IPS-18a (cell line): ENCODE measurements at regions not wholly inside any gene's neighbourhood (a gene's known extent, or its start where the extent isn't known, plus 50 kb on each side); places are given as distances from the start of the nearest gene placed in this dataset.
"Not testable (repeated sequence)": the region's sequence is repeated elsewhere in the genome, so short reads cannot be mapped to it uniquely, and the experiment has no call there.

Source experiments
- H3K27ac ChIP-seq: one replicate; pipeline ENCODE4 v1.5.1; 2013; ENCODE audit warnings: low read length
- H3K27me3 ChIP-seq: one replicate; pipeline ENCODE4 v1.6.1; 2013; ENCODE audit warnings: mild to moderate bottlenecking, low read length; ENCODE audit not compliant: control insufficient read depth, insufficient read depth
- H3K36me3 ChIP-seq: one replicate; pipeline ENCODE4 v1.6.1; 2013; ENCODE audit warnings: low read depth, low read length; ENCODE audit not compliant: control insufficient read depth
- H3K4me1 ChIP-seq: one replicate; pipeline ENCODE4 v1.6.1; 2013; ENCODE audit warnings: low read depth, low read length; ENCODE audit not compliant: control insufficient read depth
- H3K4me3 ChIP-seq: one replicate; pipeline ENCODE4 v1.5.1; 2013; ENCODE audit warnings: low read length
- H3K9ac ChIP-seq: one replicate; pipeline ENCODE4 v1.6.1; 2013; ENCODE audit warnings: mild to moderate bottlenecking, low read length, moderate library complexity
- H3K9me3 ChIP-seq: one replicate; pipeline ENCODE4 v1.6.1; 2013; ENCODE audit warnings: low read depth, low read length; ENCODE audit not compliant: control insufficient read depth

DNA sequence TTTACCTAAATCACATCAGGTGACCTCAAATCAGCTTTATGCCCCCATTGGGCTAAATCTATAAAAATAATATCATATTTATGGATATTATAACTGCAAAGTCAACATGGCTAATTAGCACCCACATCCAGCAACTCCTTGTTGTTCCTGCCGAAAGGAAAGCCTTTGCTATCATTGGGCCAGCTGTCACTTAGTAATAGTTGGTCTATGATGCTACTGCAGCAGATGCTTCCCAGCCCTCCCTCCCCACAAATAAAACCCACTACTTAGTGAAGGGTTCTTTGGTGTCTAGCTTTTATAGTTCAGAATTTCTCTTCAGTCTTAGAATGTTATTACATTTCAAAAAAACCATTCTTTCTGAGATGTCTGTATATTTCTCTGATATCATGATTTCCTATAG lies 116.9 kb upstream of the ENPEP start:
- Histone ChIP-seq H3K4me3 (no peak overlapping the region), H3K36me3 (no peaks in the 10 kb centered on the region), H3K9ac (no peak overlapping the region), H3K27me3 (no peaks in the 10 kb centered on the region), H3K4me1 (no peaks in the 10 kb centered on the region), H3K9me3 (no peaks in the 10 kb centered on the region), H3K27ac (no peak overlapping the region)

DNA sequence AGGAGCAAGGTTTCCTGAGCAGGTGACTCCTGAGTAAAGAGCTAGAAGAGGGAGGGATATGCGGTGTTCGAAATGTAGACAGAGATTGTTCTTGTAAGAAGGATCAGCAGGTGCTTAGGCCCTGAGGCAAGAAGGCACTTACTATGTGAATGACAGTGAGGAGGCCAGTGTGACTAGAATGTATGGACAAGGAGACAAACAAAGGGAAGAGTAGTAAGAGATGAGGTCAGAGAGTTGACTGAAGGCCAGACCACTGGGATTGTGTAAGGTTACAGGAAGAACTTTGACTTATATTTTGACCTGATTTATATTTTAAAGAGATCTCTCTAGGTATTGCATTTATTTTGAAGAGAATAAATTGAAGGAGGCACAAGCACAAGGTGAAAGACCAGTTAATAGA lies 118.4 kb upstream of the ENPEP start:
- H3K4me1 ChIP-seq: no peaks in the 10 kb centered on the region
- no peak overlapping the region for H3K4me3 ChIP-seq
- H3K9me3 ChIP-seq: no peaks in the 10 kb centered on the region
- H3K9ac ChIP-seq: no peak overlapping the region
- H3K36me3 ChIP-seq: no peaks in the 10 kb centered on the region
- H3K27ac ChIP-seq: no peak overlapping the region
- no peaks in the 10 kb centered on the region for H3K27me3 ChIP-seq

GRCh38 chr4:110354460-110354859 lies 121.5 kb upstream of the ENPEP start:
- Histone ChIP-seq H3K9me3 (no peaks in the 10 kb centered on the region), H3K4me1 (no peaks in the 10 kb centered on the region), H3K27ac (no peak overlapping the region), H3K36me3 (no peaks in the 10 kb centered on the region), H3K4me3 (no peak overlapping the region), H3K9ac (no peak overlapping the region), H3K27me3 (no peaks in the 10 kb centered on the region)

DNA sequence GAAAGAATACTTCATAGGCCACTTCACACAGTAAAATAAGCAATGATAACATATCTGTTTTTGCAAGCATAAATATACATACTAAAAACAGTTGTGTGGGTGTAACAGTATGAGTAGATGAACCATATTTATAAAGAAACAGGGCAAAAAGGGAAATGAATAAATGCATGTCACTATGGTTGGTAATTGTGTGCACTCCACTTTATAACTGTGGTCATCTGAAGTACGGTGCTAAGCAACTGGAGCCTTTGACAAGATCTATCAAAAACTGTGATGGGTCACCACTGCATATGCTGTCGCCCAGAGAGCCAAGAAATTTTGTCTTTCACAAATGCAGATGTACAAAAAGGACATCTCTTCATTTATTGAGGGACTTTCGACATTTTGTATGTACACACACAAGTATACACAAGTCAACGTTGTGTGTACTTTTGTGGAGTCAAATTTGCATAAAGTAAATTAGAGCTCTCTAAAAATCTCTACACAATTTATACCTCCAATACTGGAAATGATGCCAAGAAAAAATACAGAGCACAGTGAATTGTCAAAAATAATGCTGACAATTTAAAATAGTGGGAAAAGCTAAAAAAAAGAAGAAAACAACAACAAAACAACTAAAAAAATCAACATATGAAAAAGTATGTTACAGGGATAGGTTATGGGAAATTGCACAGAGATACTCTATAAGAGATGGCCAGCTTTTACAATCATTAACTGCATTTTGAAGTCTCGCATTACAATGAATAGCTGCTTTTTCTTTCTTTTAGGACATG lies 123.1 kb upstream of the ENPEP start:
- no peaks in the 10 kb centered on the region for H3K9me3 ChIP-seq
- no peak overlapping the region for H3K4me3 ChIP-seq
- H3K9ac ChIP-seq: no peak overlapping the region
- H3K36me3 ChIP-seq: no peaks in the 10 kb centered on the region
- H3K27me3 ChIP-seq: no peaks in the 10 kb centered on the region
- no peak overlapping the region for H3K27ac ChIP-seq
- H3K4me1 ChIP-seq: no peaks in the 10 kb centered on the region

- Histone ChIP-seq H3K9ac (no peak overlapping the region), H3K27me3 (no peaks in the 10 kb centered on the region), H3K27ac (no peak overlapping the region), H3K9me3 (no peaks in the 10 kb centered on the region), H3K4me3 (no peak overlapping the region), H3K4me1 (peaks cover 11% of the 10 kb centered on the region), H3K36me3 (no peaks in the 10 kb centered on the region)
These were observed 127.1 kb upstream of the ENPEP start for GRCh38 chr4:110348711-110349383.

DNA sequence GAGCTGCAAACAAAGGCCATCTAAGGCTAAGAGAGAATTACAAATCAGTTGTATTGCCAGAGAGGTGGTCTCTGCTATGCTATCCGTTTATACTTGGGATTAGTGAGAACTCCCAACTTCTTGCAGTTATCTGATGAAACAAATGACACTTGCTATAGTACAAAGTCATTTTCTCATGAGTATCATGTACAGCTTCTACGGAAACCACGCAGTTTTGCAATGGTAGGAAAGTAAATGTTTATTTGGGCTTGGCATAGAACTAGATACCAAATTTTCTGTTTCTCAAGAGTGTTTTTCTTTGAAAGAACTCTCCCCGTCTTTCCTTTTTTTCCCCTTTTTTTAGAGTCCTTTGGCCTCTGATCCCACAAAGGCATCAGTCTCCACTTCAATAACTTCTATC lies 128.2 kb upstream of the ENPEP start:
- H3K27me3 ChIP-seq: no peaks in the 10 kb centered on the region
- H3K4me3 ChIP-seq: no peak overlapping the region
- H3K9ac ChIP-seq: no peak overlapping the region
- H3K36me3 ChIP-seq: no peaks in the 10 kb centered on the region
- H3K9me3 ChIP-seq: no peaks in the 10 kb centered on the region
- H3K4me1 ChIP-seq: peaks cover 11% of the 10 kb centered on the region
- no peak overlapping the region for H3K27ac ChIP-seq

GRCh38 chr4:110344165-110344564 lies 131.8 kb upstream of the ENPEP start:
- H3K27ac ChIP-seq: no peak overlapping the region
- no peak overlapping the region for H3K4me3 ChIP-seq
- H3K9me3 ChIP-seq: no peaks in the 10 kb centered on the region
- peaks cover 11% of the 10 kb centered on the region for H3K4me1 ChIP-seq
- no peaks in the 10 kb centered on the region for H3K27me3 ChIP-seq
- H3K9ac ChIP-seq: no peak overlapping the region
- no peaks in the 10 kb centered on the region for H3K36me3 ChIP-seq

DNA sequence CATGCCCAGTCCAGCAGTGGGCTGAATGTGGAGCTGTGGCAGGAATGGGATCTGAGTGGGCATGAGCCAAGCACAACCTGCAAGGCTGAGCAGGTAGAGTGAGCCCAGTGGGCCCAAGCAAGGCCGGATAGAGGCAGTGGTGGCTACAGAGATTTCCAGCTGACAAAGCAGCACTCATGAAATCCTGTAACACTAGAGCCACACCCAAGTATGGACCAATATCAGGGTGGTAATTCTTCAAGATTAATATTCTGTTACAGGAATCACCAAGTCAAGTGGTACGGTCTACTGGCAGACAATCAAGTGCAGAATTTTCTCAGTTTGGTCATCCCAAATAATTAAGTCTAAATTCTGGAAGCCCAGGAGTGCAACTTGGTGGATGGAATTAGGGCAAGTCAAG lies 132.4 kb upstream of the ENPEP start:
- no peaks in the 10 kb centered on the region for H3K36me3 ChIP-seq
- no peak overlapping the region for H3K27ac ChIP-seq
- peaks cover 11% of the 10 kb centered on the region for H3K4me1 ChIP-seq
- H3K9ac ChIP-seq: no peak overlapping the region
- H3K27me3 ChIP-seq: no peaks in the 10 kb centered on the region
- H3K4me3 ChIP-seq: no peak overlapping the region
- no peaks in the 10 kb centered on the region for H3K9me3 ChIP-seq

GRCh38 chr4:110341118-110341517 lies 134.8 kb upstream of the ENPEP start:
- not testable (repeated sequence) for H3K36me3 ChIP-seq, H3K27me3 ChIP-seq

DNA sequence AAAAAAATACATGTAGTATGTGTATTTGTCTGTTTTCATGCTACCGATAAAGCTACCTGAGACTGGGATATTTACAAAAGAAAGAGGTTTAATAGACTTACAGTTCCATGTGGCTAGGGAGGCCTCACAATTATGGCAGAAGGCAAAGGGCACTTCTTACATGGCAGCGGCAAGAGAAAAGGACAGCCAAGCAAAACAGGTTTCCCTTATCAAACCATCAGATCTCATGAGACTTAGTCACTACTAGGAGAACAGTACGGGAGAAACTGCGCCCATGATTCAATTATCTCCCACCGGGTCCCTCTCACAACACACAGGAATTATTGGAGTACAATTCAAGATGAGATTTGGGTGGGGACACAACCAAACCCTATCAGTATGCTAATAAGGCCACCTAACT lies 137.0 kb upstream of the ELOVL6 start:
- no peak overlapping the region for H3K27ac ChIP-seq
- H3K36me3 ChIP-seq: no peaks in the 10 kb centered on the region
- H3K9me3 ChIP-seq: no peaks in the 10 kb centered on the region
- no peaks in the 10 kb centered on the region for H3K4me1 ChIP-seq
- no peaks in the 10 kb centered on the region for H3K27me3 ChIP-seq
- no peak overlapping the region for H3K9ac ChIP-seq
- no peak overlapping the region for H3K4me3 ChIP-seq

More at GRCh38 chr4:110341118-110341517, 134.8 kb upstream of the ENPEP start:
- not testable (repeated sequence) for H3K27ac ChIP-seq, H3K9me3 ChIP-seq, H3K9ac ChIP-seq, H3K4me3 ChIP-seq, H3K4me1 ChIP-seq

DNA sequence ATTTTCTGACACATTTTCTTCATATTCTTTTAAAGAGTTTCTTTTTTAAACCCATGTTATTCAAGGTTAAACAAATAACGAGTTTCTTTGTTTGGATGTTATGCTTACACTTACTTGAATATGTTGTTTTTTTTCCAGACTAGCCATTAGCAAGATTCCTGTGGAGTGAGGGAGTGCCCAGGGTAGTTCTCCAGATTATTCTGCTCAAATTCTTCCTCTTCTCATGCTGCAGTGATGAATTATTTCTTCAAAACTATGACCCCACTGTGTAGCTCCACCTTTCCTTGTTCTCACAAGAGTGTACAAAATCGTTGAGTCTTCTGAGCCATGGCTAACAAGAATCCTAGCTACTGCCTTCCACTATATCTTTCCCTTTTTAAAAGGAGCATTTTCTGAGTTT lies 134.1 kb upstream of the ELOVL6 start:
- Histone ChIP-seq H3K36me3 (no peaks in the 10 kb centered on the region), H3K9me3 (peaks cover 5% of the 10 kb centered on the region), H3K27ac (no peak overlapping the region), H3K4me3 (no peak overlapping the region), H3K4me1 (no peaks in the 10 kb centered on the region), H3K27me3 (no peaks in the 10 kb centered on the region), H3K9ac (no peak overlapping the region)

- not testable (repeated sequence) for H3K27ac ChIP-seq, H3K4me1 ChIP-seq, H3K9me3 ChIP-seq, H3K4me3 ChIP-seq, H3K27me3 ChIP-seq, H3K36me3 ChIP-seq, H3K9ac ChIP-seq
These were observed 128.0 kb upstream of the ELOVL6 start for GRCh38 chr4:110326426-110326825.
